ENCODE measurements at regions not wholly inside any gene's neighbourhood (a gene's known extent, or its start where the extent isn't known, plus 50 kb on each side); places are given as distances from the start of the nearest gene placed in this dataset.

- no peak for DNase-seq (ENCODE audit: low read depth in 2 of 2)
Observed at GRCh38 chr17:72342627-72343527, 222.1 kb downstream of the SOX9 start.

GRCh38 chr17:72343911-72344310, 223.1 kb downstream of the SOX9 start:
- no peak for DNase-seq (ENCODE audit: low read depth in 2 of 2)

- DNase-seq (ENCODE audit: low read depth in 2 of 2): no peak
Observed at GRCh38 chr17:72344613-72345012, 223.8 kb downstream of the SOX9 start.

- DNase-seq (ENCODE audit: low read depth in 2 of 2): no peak
Observed at GRCh38 chr17:72345088-72345487, 224.3 kb downstream of the SOX9 start.

- DNase-seq (ENCODE audit: low read depth in 2 of 2): no peak
Observed at GRCh38 chr17:72345536-72345935, 224.7 kb downstream of the SOX9 start.

GRCh38 chr17:72346306-72346705, 225.5 kb downstream of the SOX9 start:
- DNase-seq (ENCODE audit: low read depth in 2 of 2): no peak

- DNase-seq (ENCODE audit: low read depth in 2 of 2): no peak
Observed at GRCh38 chr17:72349011-72349410, 228.2 kb downstream of the SOX9 start.

GRCh38 chr17:72349491-72349995, 228.7 kb downstream of the SOX9 start:
- no peak for DNase-seq (ENCODE audit: low read depth in 2 of 2)

GRCh38 chr17:72350073-72350472, 229.3 kb downstream of the SOX9 start:
- DNase-seq (ENCODE audit: low read depth in 2 of 2): no peak

- no peak for DNase-seq (ENCODE audit: low read depth in 2 of 2)
Observed at GRCh38 chr17:72351365-72351764, 230.5 kb downstream of the SOX9 start.

GRCh38 chr17:72351884-72352346, 231.1 kb downstream of the SOX9 start:
- no peak for DNase-seq (ENCODE audit: low read depth in 2 of 2)

GRCh38 chr17:72353502-72353901, 232.7 kb downstream of the SOX9 start:
- DNase-seq (ENCODE audit: low read depth in 2 of 2): no peak

GRCh38 chr17:72354071-72354470, 233.3 kb downstream of the SOX9 start:
- DNase-seq (ENCODE audit: low read depth in 2 of 2): no peak

GRCh38 chr17:72357764-72358365, 237.0 kb downstream of the SOX9 start:
- DNase-seq (ENCODE audit: low read depth in 2 of 2): no peak

GRCh38 chr17:72358465-72358864, 237.6 kb downstream of the SOX9 start:
- no peak for DNase-seq (ENCODE audit: low read depth in 2 of 2)

GRCh38 chr17:72359274-72359673, 238.5 kb downstream of the SOX9 start:
- DNase-seq (ENCODE audit: low read depth in 2 of 2): no peak

- DNase-seq (ENCODE audit: low read depth in 2 of 2): no peak
Observed at GRCh38 chr17:72359811-72360210, 239.0 kb downstream of the SOX9 start.

- DNase-seq (ENCODE audit: low read depth in 2 of 2): no peak
Observed at GRCh38 chr17:72360386-72360940, 239.6 kb downstream of the SOX9 start.

- DNase-seq (ENCODE audit: low read depth in 2 of 2): no peak
Observed at GRCh38 chr17:72361892-72362291, 241.1 kb downstream of the SOX9 start.

- DNase-seq (ENCODE audit: low read depth in 2 of 2): no peak
Observed at GRCh38 chr17:72362376-72363088, 241.7 kb downstream of the SOX9 start.

GRCh38 chr17:72363089-72363610, 242.3 kb downstream of the SOX9 start:
- DNase-seq (ENCODE audit: low read depth in 2 of 2): no peak
